HepG2 (cell line): ENCODE measurements at regions not wholly inside any gene's neighbourhood (a gene's known extent, or its start where the extent isn't known, plus 50 kb on each side); places are given as distances from the start of the nearest gene placed in this dataset.

Experiments used
- ATAC-seq: fragments of 200-7000 bp; cut with Tn5 transposase; 3 replicates; pipeline ENCODE4 v1.9.1; 2020; ENCODE audit warnings: mild to moderate bottlenecking, moderate library complexity
- BruUV-seq: library from RNA; stranded (reverse); fragments of 400-500 nt; replicated peaks from 2 replicates; lab custom pipeline; 2021; lab: Mats Ljungman, UMichigan
- CTCF ChIA-PET: fragments of 300-600 bp; formaldehyde crosslinking; extraction: SDS; loops from one replicate; lab custom pipeline; 2021; ENCODE audit warnings: low total read pairs, inconsistent platforms, low intra/inter-chr PET ratio; lab: Yijun Ruan, JAX
- POLR2A ChIA-PET: fragments of 350-600 bp; sonication (Branson Sonifier 250); formaldehyde crosslinking; loops from one replicate; lab custom pipeline; 2020; ENCODE audit warnings: antibody characterized with exemption, inconsistent platforms; lab: Yijun Ruan, JAX
- DNase-seq: peaks from one replicate; pipeline ENCODE4 v3.0.0-alpha.2; 2015; ENCODE audit warnings: low spot score
- FAIRE-seq: peaks from 3 replicates; lab custom pipeline; 2011; peaks lifted over from hg19 to GRCh38; lab: Jason Lieb, UNC
- H2AFZ ChIP-seq: one replicate; pipeline ENCODE4 v1.6.1; 2011; ENCODE audit warnings: low read length, inconsistent platforms
- H3K27ac ChIP-seq: fragments of 300-600 bp; 3 replicates; pipeline ENCODE4 v1.8.0; 2011; ENCODE audit warnings: mixed run types, mild to moderate bottlenecking, mixed read lengths, low read length, inconsistent platforms; ENCODE audit not compliant: insufficient read depth; ENCODE audit errors: extremely low read length
- H3K27me3 ChIP-seq, 2 experiments: fragments of 200-600 bp in 1 of 2; 2 replicates in 1 of 2; 3 replicates in 1 of 2; pipeline versions ENCODE4 v1.6.0 to v1.8.0; 2011; ENCODE audit warnings: low read length in 2 of 2, mild to moderate bottlenecking in 2 of 2, moderate library complexity in 2 of 2, inconsistent platforms in 1 of 2; ENCODE audit not compliant: insufficient read depth in 2 of 2, control insufficient read depth in 1 of 2
- H3K36me3 ChIP-seq, 2 experiments: fragments of 200-600 bp in 1 of 2; replicated peaks in 1 of 2; 2 replicates in 1 of 2; 3 replicates in 1 of 2; pipeline versions ENCODE4 v1.5.1 to v1.8.0; 2011; ENCODE audit warnings: low read length in 2 of 2, inconsistent platforms in 1 of 2; ENCODE audit not compliant: insufficient read depth in 2 of 2, control insufficient read depth in 1 of 2
- H3K4me1 ChIP-seq: 2 replicates; pipeline ENCODE4 v1.5.1; 2012; ENCODE audit warnings: low read length, inconsistent platforms; ENCODE audit not compliant: insufficient read depth
- H3K4me2 ChIP-seq: 2 replicates; pipeline ENCODE4 v1.6.0; 2011; ENCODE audit warnings: low read depth, low read length, inconsistent platforms
- H3K4me3 ChIP-seq, 3 experiments: fragments of 200-600 bp in 1 of 3; sonication (generic), shearing (Covaris generic) in 1 of 3; replicated peaks in 1 of 3; 2 replicates each; pipeline ENCODE4 v1.5.1; 2011 to 2016; ENCODE audit warnings: low read length in 3 of 3, inconsistent platforms in 2 of 3, low read depth in 2 of 3, mild to moderate bottlenecking in 2 of 3, control low read depth in 1 of 3, mixed read lengths in 1 of 3; ENCODE audit not compliant: insufficient read depth in 1 of 3
- H3K79me2 ChIP-seq: one replicate; pipeline ENCODE4 v1.6.1; 2011; ENCODE audit warnings: low read length, inconsistent platforms; ENCODE audit not compliant: insufficient read depth
- H3K9ac ChIP-seq: 2 replicates; pipeline ENCODE4 v1.6.0; 2011; ENCODE audit warnings: mild to moderate bottlenecking, low read depth, low read length, inconsistent platforms; ENCODE audit not compliant: insufficient read depth
- H3K9me3 ChIP-seq: 2 replicates; pipeline ENCODE4 v1.5.1; 2012; ENCODE audit warnings: mild to moderate bottlenecking, low read length
- H4K20me1 ChIP-seq: 2 replicates; pipeline ENCODE4 v1.6.0; 2011; ENCODE audit warnings: inconsistent platforms, mild to moderate bottlenecking, low read length, moderate library complexity; ENCODE audit not compliant: insufficient read depth
- DDIT3 ChIP-seq: sonication (generic); formaldehyde crosslinking; IDR thresholded peaks from 2 replicates; pipeline ENCODE4 v1.4.0; 2020; ENCODE audit warnings: mild to moderate bottlenecking, missing genetic modification reagents
- HINFP ChIP-seq: sonication (generic); formaldehyde crosslinking; IDR thresholded peaks from 2 replicates; pipeline ENCODE4 v1.4.0; 2020; ENCODE audit warnings: low read depth, mild to moderate bottlenecking, missing genetic modification reagents
- POLR2A ChIP-seq, 2 experiments: IDR thresholded peaks; 2 replicates each; pipeline ENCODE4 v1.6.1; 2011; ENCODE audit warnings: low read depth in 2 of 2, low read length in 2 of 2, mild to moderate bottlenecking in 1 of 2, moderate library complexity in 1 of 2; ENCODE audit not compliant: insufficient read depth in 1 of 2
- STAG1 ChIP-seq: sonication (generic); formaldehyde crosslinking; IDR thresholded peaks from 2 replicates; pipeline ENCODE4 v1.4.0; 2020; ENCODE audit warnings: missing genetic modification reagents
- TCF7L2 ChIP-seq: IDR thresholded peaks from 2 replicates; pipeline ENCODE4 v1.6.1; 2011; ENCODE audit warnings: mild to moderate bottlenecking, low read depth, low read length, moderate library complexity
- ZNF18 ChIP-seq: sonication (generic); formaldehyde crosslinking; IDR thresholded peaks from 2 replicates; pipeline ENCODE4 v1.8.0; 2022; ENCODE audit warnings: mild to moderate bottlenecking, missing genetic modification reagents; ENCODE audit not compliant: insufficient replicate concordance
- ZNF205 ChIP-seq: IDR thresholded peaks from 2 replicates; pipeline ENCODE4 v1.6.1; 2018; ENCODE audit warnings: missing biosample characterization, missing genetic modification reagents
- ZNF264 ChIP-seq: sonication (generic); formaldehyde crosslinking; IDR thresholded peaks from 2 replicates; pipeline ENCODE4 v1.4.0; 2020; ENCODE audit warnings: missing genetic modification reagents
- ZNF329 ChIP-seq: sonication (generic); formaldehyde crosslinking; IDR thresholded peaks from 2 replicates; pipeline ENCODE4 v1.9.0; 2021; ENCODE audit warnings: low read depth, mild to moderate bottlenecking, missing genetic modification reagents
- ZNF343 ChIP-seq: sonication (generic); formaldehyde crosslinking; IDR thresholded peaks from 2 replicates; pipeline ENCODE4 v1.4.0; 2020; ENCODE audit warnings: mild to moderate bottlenecking, missing genetic modification reagents
- ZNF468 ChIP-seq: sonication (generic); formaldehyde crosslinking; IDR thresholded peaks from 2 replicates; pipeline ENCODE4 v1.8.0; 2022; ENCODE audit warnings: mild to moderate bottlenecking, moderate library complexity, missing genetic modification reagents
- ZNF652 ChIP-seq: IDR thresholded peaks from 2 replicates; pipeline ENCODE4 v1.6.1; 2016; ENCODE audit warnings: low read depth, borderline replicate concordance
- ZSCAN12 ChIP-seq: sonication (generic); formaldehyde crosslinking; IDR thresholded peaks from 2 replicates; pipeline ENCODE4 v1.9.0; 2021; ENCODE audit warnings: mild to moderate bottlenecking, missing genetic modification reagents
- ZSCAN21 ChIP-seq: sonication (generic); formaldehyde crosslinking; IDR thresholded peaks from 2 replicates; pipeline ENCODE4 v1.8.0; 2022; ENCODE audit warnings: mild to moderate bottlenecking, missing genetic modification reagents, moderate library complexity, borderline replicate concordance
- WGBS: methylation state at CpG from one replicate; pipeline ENCODE4 v1.1.6; 2017; ENCODE audit warnings: low lambda C conversion rate; 5-methylcytosine and 5-hydroxymethylcytosine counted together
- in situ Hi-C: cut with HindIII; loops from 2 replicates; pipeline ENCODE4 v1.10.0; 2017; ENCODE audit warnings: low pct_unique_long_range_greater_than_20kb; ENCODE audit not compliant: extremely low pct_ligation_motif_present
- intact Hi-C: fragments of 100-400 bp; cut with micrococcal nuclease; formaldehyde crosslinking; loops from one replicate; pipeline ENCODE4 v1.10.0; 2022; ENCODE audit not compliant: unreplicated experiment
- TF ChIP-seq, protein P1 (sequence below): sonication (generic); formaldehyde crosslinking; IDR thresholded peaks from 2 replicates; pipeline ENCODE4 v1.4.0; 2020; ENCODE audit warnings: missing genetic modification reagents, borderline replicate concordance
- TF ChIP-seq, protein P2 (sequence below): conservative IDR thresholded peaks from 2 replicates; pipeline ENCODE4 v1.6.1; 2018; ENCODE audit warnings: missing genetic modification reagents

DNA sequence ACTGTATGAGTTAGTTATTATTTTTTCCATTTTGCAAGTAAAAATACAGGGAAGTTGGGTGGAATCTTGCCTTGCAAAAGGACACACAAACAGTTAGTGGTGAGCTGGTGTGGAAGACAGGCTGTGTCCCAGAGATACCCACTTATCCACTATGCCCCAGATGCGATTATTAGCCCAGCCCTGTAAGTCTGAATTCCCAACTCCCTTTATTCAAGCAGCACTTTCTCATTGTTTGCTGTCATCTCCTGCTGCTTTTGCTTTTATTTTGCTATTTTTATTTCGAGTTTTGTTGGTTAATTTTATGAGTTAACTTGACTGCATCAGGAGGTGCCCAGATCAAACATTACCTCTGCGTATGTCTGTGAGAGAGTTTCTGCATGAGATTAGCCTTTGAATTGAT, 239.4 kb downstream of the DOK5 start (continued):
- TF ChIP-seq ZNF329 (CRISPR knock-in tag) = no peak

- ATAC-seq (no peak), FAIRE-seq (no peak), DNase-seq (no peak)
- ChIA-PET CTCF (no interaction called here), POLR2A (no interaction called here)
- Histone ChIP-seq H4K20me1 (no peaks in the 10 kb centered on the region), H3K27me3 (no peaks in the 10 kb centered on the region), H3K9ac (no peak overlapping the region), H3K9me3 (no peaks in the 10 kb centered on the region), H3K27ac (no peak overlapping the region), H3K4me1 (no peaks in the 10 kb centered on the region), H3K36me3 (no peaks in the 10 kb centered on the region), H2AFZ (no peak overlapping the region), H3K4me3 (no peak overlapping the region), H3K4me2 (no peak overlapping the region), H3K79me2 (no peaks in the 10 kb centered on the region)
- 1% methylated on average over 4 of the region's 4 CpGs for WGBS
- intact Hi-C loops (no loop called here), in situ Hi-C loops (no loop called here)
- TF ChIP-seq, protein P1, sequence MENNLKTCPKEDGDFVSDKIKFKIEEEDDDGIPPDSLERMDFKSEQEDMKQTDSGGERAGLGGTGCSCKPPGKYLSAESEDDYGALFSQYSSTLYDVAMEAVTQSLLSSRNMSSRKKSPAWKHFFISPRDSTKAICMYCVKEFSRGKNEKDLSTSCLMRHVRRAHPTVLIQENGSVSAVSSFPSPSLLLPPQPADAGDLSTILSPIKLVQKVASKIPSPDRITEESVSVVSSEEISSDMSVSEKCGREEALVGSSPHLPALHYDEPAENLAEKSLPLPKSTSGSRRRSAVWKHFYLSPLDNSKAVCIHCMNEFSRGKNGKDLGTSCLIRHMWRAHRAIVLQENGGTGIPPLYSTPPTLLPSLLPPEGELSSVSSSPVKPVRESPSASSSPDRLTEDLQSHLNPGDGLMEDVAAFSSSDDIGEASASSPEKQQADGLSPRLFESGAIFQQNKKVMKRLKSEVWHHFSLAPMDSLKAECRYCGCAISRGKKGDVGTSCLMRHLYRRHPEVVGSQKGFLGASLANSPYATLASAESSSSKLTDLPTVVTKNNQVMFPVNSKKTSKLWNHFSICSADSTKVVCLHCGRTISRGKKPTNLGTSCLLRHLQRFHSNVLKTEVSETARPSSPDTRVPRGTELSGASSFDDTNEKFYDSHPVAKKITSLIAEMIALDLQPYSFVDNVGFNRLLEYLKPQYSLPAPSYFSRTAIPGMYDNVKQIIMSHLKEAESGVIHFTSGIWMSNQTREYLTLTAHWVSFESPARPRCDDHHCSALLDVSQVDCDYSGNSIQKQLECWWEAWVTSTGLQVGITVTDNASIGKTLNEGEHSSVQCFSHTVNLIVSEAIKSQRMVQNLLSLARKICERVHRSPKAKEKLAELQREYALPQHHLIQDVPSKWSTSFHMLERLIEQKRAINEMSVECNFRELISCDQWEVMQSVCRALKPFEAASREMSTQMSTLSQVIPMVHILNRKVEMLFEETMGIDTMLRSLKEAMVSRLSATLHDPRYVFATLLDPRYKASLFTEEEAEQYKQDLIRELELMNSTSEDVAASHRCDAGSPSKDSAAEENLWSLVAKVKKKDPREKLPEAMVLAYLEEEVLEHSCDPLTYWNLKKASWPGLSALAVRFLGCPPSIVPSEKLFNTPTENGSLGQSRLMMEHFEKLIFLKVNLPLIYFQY (CRISPR knock-in tag) = no peak
- TF ChIP-seq ZNF468 (CRISPR knock-in tag) (no peak), ZSCAN21 (no peak), ZNF18 (CRISPR knock-in tag) (no peak), ZSCAN12 (CRISPR knock-in tag) (no peak), HINFP (no peak), ZNF264 (no peak), DDIT3 (CRISPR knock-in tag) (no peak), ZNF343 (no peak), STAG1 (no peak), TCF7L2 (no peak), ZNF652 (CRISPR knock-in tag) (no peak), POLR2A (IDR thresholded peaks at IDR 0.05; ENCODE audit: insufficient read depth in 1 of 2, low read depth in 2 of 2, low read length in 2 of 2) (no peak), ZNF205 (CRISPR knock-in tag) (no peak)
- TF ChIP-seq, protein P2, sequence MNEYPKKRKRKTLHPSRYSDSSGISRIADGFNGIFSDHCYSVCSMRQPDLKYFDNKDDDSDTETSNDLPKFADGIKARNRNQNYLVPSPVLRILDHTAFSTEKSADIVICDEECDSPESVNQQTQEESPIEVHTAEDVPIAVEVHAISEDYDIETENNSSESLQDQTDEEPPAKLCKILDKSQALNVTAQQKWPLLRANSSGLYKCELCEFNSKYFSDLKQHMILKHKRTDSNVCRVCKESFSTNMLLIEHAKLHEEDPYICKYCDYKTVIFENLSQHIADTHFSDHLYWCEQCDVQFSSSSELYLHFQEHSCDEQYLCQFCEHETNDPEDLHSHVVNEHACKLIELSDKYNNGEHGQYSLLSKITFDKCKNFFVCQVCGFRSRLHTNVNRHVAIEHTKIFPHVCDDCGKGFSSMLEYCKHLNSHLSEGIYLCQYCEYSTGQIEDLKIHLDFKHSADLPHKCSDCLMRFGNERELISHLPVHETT = no peak
- BruUV-seq = no TSS peak
These were observed 238.3 kb downstream of the DOK5 start for GRCh38 chr20:54713727-54714126.
